A204.1 (cell line): ENCODE measurements at regions not wholly inside any gene's neighbourhood (a gene's known extent, or its start where the extent isn't known, plus 50 kb on each side); places are given as distances from the start of the nearest gene placed in this dataset.

Experiments used
- FAIRE-seq: peaks from 2 replicates; lab custom pipeline; 2012; peaks lifted over from hg19 to GRCh38; lab: Jason Lieb, UNC

- FAIRE-seq, result no peak
Measured at GRCh38 chr13:104017317-104017716, 951.1 kb upstream of the SLC10A2 start.

- FAIRE-seq, result no peak
Measured at GRCh38 chr13:104015646-104016396, 949.6 kb upstream of the SLC10A2 start.

- no peak for FAIRE-seq
Measured at GRCh38 chr13:104014803-104015645, 948.8 kb upstream of the SLC10A2 start.

- FAIRE-seq, result no peak
Measured at GRCh38 chr13:104011505-104012241, 945.5 kb upstream of the SLC10A2 start.

- FAIRE-seq, result no peak
Measured at GRCh38 chr13:104008541-104009435, 942.6 kb upstream of the SLC10A2 start.

- no peak for FAIRE-seq
Measured at GRCh38 chr13:104008075-104008474, 941.9 kb upstream of the SLC10A2 start.

- FAIRE-seq, result no peak
Measured at GRCh38 chr13:104006625-104007075, 940.4 kb upstream of the SLC10A2 start.

- FAIRE-seq, result no peak
Measured at GRCh38 chr13:104004572-104004971, 938.4 kb upstream of the SLC10A2 start.

GRCh38 chr13:104002216-104002615 is 936.0 kb upstream of the SLC10A2 start:
- no peak for FAIRE-seq

- no peak for FAIRE-seq
Measured at GRCh38 chr13:104001766-104002165, 935.5 kb upstream of the SLC10A2 start.

- no peak for FAIRE-seq
Measured at GRCh38 chr13:103996733-103997132, 930.5 kb upstream of the SLC10A2 start.

GRCh38 chr13:103983948-103984347 is 917.7 kb upstream of the SLC10A2 start:
- no peak for FAIRE-seq

- FAIRE-seq, result no peak
Measured at GRCh38 chr13:103976371-103976770, 910.2 kb upstream of the SLC10A2 start.

GRCh38 chr13:103973740-103974139 is 907.5 kb upstream of the SLC10A2 start:
- FAIRE-seq, result no peak

- no peak for FAIRE-seq
Measured at GRCh38 chr13:103969520-103970050, 903.4 kb upstream of the SLC10A2 start.

- FAIRE-seq, result no peak
Measured at GRCh38 chr13:103965506-103966243, 899.5 kb upstream of the SLC10A2 start.

GRCh38 chr13:103961784-103962183 is 895.6 kb upstream of the SLC10A2 start:
- no peak for FAIRE-seq

GRCh38 chr13:103961129-103961528 is 894.9 kb upstream of the SLC10A2 start:
- FAIRE-seq, result no peak

- no peak for FAIRE-seq
Measured at GRCh38 chr13:103960001-103960400, 893.8 kb upstream of the SLC10A2 start.

- FAIRE-seq, result no peak
Measured at GRCh38 chr13:103958691-103959090, 892.5 kb upstream of the SLC10A2 start.

- no peak for FAIRE-seq
Measured at GRCh38 chr13:103957939-103958338, 891.7 kb upstream of the SLC10A2 start.
